GM18498 (cell line): ENCODE measurements at regions not wholly inside any gene's neighbourhood (a gene's known extent, or its start where the extent isn't known, plus 50 kb on each side); places are given as distances from the start of the nearest gene placed in this dataset.

ENCODE experiments used
- ATAC-seq: cut with Tn5 transposase; IDR thresholded peaks from one replicate; pipeline ENCODE4 v1.9.1; 2021; ENCODE audit warnings: mild to moderate bottlenecking, moderate library complexity; ENCODE audit not compliant: unreplicated experiment

DNA sequence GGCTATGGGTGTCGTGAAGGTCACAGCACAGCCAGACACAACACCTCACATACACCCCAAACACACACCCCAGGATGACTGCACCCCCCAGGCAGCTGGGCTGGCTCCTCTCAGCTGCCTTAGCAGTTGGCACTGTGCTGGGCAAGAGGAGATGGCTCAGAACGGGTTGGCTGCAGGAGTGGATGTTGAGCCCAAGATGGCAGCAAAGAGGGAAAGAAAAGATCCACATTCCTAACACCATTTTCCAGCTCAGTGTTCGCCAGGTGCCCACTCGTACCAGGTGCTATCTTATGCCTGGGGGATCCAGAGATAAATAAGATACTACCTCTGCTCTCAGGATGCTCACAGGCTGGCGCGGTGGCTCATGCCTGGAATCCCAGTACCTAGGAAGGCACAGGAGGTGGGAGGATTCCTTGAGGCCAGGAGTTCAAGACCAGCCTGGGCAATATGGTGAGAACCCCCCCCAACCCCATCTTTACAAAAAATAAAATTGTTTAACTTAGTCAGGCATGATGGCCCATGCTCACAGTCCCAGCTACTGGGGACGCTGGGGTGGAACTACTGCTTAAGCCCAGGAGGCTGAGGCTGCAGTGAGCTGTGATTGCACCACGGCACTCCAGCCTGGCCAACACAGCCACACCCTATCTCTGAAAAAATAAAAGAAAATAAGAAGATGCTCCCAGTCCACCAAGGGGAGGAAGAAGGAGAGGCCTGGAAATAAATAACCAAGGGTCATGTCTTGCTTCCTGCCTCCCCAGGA is 89.7 kb upstream of the ZNF507 start:
- ATAC-seq: no peak

DNA sequence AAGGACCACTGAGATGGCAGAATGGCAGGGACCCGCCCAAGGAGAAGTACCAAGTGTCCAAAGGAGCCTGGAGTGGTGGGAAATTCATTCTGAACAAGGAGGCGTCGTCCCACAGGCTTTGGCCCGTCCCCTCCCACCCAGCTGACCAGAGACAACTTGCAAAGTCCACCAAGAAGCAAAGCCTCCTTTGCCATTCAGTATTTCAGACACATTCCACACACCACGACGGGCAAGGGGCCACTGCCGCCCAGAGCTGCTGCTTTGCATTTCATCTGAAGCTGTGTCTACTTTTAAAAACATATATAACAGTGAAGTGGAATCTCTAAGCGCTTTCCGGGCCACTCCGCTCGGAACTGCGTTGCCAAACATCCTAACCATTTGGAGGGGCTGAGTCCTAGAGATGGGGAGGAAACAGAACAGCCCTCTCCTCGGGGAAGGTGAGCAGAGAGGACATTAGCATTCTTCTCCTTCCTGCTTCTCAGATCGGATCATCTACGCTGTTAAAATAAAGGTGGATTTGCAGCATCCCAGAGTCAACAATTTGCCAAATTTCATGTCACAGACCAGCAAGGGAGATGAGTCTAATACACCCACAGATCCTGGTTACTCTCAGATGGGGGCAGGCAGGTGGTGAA is 89.0 kb upstream of the ZNF507 start:
- no peak for ATAC-seq

DNA sequence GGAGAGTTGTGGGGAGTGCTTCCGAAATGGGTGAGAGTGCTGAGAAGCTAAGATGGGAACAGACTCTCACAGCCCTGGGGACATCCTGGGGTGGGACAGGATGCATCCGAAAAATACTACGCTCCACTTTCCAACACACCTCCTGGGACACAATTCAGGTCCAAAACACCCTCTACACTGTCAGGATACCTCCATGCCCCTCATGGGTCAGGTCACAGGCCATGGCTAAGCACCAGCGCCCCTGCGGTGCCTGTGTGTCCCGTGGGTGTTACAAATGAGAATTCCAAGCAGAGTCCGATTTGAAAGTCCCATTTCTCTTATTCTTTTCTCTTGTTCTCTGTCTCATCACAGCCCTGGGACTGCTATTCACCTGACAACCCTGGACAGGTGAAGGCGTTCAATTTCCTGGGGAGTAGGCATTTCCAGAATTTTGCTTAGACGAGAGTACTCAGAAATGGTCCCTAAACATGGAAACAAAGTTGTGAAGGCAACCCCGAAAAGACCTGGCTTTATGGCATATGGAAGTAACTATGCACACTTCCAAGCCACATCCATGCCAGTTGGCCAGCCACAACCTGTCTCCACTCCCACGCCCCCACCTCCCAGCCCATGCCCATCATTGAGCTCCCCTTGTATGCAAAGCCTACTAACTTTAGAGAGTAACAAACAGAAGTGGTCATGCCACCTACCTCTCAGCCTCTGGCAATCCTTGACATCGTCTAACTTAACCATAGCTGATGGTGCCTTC is 87.9 kb upstream of the ZNF507 start:
- no peak for ATAC-seq

DNA sequence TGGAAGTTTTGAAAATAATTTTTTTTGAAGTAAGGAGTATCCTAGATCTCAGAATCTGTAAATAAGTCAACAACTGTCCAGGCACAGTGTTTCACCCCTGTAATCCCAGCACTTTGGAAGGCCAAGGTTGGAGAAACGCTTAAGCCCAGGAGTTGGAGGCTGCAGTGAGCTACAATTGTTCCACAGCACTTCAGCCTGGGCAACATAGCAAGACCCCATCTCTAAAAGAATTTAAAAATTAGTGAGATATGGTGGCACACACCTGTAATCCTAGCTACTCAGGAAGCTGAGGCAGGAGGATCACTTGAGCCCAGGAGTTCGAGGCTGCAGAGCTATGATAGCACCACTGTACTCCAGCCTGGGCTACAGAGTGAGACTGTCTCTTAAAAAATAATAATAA is 87.2 kb upstream of the ZNF507 start:
- ATAC-seq: no peak

DNA sequence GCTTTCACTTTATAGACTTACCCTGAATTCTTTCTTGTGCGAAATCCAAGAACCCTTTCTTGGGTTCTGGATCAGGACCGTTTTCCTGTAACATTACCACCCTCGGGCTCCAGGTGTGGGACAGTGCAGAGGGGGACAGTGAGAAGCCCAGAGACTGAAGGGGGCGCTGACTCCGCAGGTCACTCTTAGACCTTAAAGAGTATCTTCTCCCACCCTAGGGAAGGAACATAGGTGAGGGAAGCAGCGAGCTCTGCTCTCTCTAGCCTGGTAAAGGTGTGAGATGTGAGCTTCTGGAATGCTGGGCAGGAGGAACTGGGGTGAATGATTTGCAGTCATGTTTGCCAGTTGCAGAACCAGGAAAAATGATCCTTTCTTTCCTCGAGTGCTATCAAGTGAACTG is 80.8 kb upstream of the ZNF507 start:
- no peak for ATAC-seq

DNA sequence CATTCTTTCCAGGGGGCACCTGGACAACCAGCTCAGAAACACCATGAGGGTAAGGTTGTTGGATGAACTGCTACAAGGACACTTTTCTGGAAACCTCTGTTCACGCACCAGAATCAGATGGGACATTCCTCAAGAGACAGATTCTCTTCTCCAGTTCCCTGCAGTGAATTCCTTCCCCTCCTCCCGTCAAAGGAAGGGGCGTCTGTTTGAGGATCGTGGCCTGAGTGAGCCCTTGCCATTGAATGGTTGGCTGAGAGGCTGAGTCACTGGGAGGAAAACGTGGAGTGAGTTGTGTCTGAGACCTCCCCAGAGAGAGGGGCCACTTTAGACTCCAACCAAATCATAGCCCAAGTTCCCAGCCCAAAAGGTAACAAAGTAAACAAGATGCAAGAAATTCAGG is 79.4 kb upstream of the ZNF507 start:
- no peak for ATAC-seq

DNA sequence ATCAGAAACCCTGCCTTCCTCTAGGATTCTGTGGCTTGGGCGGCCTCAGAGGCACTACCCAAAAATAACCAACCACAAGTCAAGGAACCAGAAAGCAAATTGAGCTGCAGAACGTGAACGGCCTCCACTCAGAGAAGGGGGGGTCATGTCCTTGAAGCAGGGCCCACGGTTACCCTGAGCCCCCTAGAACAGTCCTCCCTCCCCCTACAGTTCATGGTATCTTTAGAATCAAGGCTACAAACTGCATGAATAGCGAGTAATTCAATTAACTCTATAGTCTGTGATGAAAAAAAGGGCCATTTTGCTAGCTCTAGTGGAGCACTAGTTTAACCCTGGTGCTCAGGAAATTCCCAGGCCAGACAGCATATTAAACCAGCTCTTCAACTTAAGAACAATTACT is 79.0 kb upstream of the ZNF507 start:
- no peak for ATAC-seq

DNA sequence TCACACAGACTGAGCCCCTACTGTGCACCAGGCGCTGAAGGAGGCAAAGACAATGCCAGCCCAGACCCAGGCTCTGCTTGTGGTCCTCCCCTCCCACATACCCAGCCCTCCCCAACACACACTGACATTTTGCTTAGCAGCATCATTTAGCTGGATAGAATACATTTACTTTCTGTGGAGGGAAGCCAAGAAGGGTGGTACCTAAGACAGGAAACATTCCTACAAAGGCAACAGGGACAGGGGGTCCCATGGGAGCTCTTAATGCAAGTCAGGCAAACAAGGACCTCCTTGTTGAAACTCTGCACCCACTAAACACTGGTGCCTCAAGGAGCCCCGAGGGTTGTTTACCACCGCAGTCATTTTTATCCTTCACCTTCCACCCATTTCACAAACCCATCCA is 77.0 kb upstream of the ZNF507 start:
- ATAC-seq: no peak

DNA sequence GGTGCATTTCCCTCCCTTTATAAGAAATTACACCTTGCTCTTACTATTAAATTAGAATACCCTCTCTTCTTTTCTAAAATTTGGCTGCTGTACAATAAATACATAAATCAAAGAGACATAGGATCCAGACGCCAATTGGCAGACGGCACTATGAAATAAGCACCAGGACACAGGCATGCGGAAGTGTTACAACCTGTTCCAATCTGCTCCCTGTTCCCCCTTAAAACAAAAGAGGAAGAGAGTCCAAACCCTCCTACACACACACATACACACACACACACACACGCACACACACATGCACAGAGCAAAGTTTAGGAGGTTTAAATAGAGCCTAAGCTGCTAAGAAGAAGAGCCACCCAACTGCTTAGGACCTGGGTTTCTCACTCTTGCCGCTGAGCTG is 75.6 kb upstream of the ZNF507 start:
- no peak for ATAC-seq

DNA sequence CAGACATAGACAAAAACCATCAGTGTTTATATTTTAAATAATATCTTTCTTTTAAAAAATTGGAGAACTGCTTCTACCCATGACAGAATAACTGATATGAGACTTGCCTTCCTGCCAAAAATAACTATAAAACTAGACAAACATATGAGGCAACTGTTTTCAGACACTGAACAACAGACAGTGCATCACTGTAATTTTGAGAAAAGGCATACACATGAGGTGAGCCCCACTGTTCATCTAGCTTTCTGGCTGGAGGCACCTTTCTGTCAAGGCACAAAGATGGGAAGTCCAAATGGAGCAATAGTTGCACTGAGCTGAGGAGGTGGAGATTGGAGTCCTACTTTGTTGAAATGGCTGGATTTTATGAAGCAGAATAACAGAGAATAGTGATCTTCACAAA is 71.9 kb upstream of the ZNF507 start:
- no peak for ATAC-seq

DNA sequence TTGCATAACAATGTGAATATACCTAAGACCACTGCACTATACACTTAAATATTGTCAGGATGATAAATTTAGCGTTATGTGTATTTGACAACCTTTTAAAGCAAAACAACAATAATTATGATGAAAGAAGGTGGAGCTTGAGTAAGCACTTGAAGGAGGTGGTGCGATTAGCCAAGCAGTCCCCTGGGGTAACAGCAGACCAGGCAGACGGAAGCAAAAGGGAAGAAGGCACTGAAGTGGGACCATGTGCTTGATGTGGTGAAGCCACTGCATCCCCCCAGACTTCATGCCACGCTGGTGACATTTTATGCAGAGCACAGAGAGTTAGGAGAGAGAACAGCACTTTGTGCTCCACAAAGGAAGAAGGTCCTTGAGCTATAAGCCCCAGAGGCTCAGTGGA is 58.3 kb upstream of the ZNF507 start:
- no peak for ATAC-seq

DNA sequence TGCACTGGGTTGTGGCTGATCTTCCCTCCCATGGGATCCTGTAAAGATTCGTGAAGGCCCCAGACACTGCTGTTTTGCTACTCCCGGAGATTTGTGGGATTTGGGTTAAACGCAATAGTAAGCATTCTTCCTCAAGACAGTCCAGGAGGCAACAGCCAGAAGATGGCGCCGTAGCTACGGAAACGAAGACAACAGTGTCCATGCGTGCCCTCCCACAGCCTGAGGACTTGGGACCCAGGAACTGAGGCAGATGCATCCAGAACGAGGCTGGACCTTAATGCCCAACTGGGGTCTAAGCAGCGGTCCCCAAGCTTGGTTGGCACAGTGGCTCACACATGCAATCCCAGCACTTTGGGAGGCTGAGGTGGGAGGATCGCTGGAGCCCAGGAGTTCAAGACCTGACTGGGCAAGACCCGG is 57.6 kb upstream of the ZNF507 start:
- ATAC-seq: no peak

DNA sequence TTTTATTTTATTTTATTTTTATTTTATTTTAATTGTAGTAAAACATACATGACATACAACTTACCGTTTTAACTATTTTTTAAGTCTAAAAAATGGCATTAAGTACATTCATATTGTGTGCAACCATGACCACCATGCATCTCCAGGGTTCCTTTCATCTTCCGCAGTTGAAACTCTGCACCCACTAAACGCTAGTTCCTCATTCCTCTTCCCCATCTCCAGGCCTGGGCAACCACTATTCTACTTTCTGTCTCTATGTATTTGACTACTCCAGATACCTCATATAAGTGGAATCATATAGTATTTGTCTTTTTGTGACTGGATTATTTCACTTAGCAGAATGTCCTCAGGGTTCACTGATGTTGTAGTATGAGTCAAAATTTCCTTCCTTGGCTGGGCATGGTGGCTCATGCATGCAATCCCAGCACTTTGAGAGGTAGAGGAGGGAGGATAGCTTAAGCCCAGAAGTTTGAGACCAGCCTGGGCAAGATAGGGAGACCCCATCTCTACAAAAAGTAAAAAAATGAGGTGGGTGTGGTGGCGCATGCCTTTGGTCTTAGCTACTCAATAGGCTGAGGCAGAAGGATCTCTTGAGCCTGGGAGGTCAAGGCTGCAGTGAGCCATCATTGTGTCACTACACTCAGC is 55.7 kb upstream of the ZNF507 start:
- ATAC-seq: no peak

DNA sequence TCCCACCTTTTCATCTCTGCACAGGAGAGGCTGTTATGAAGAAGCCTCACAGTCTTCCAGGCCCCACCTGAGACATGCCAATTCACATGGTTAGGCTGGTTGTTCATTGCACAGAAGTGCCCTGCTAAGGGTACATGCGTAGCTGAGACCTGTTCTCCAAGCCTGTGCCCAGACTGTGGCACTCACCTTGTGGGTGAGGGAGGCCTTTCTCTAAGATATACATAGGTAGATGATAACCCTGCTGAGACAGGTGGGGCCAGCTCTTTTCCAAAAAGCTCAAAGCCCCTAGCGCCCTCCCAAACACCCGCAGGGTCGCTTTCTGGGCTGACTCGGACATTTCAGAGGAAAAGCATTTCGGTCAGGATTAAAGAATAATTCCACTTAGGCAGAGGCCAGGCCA is 53.5 kb upstream of the ZNF507 start:
- ATAC-seq: no peak

DNA sequence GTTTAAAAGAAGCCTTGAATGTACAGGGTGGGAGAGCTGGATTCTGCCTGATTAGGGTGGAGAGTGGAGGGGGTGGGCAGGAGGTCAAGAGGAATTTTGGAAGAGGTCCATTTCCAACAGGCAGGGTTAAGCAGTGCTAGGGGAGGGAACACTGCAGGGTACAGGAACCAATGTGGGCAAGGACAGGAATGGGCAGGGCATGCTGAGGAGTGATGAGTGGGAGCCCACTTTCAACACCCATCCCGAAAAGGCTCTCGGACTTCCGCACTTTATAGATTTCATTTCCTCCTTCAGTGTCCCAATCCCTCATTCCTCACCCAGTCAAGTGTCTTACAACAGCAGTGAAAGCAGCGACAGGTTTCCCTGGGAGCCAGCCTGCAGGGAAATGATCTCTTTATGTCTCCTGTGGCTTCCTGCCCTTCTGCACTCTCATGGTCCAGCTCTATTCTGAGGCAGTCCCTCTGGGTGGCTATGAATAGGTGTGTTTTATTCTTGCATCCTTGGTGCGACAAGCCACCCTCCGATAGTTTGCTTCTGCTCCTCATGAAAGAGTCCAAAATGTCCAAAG is 50.5 kb upstream of the ZNF507 start:
- no peak for ATAC-seq
